ENCODE measurements at regions not wholly inside any gene's neighbourhood (a gene's known extent, or its start where the extent isn't known, plus 50 kb on each side); places are given as distances from the start of the nearest gene placed in this dataset.

DNA sequence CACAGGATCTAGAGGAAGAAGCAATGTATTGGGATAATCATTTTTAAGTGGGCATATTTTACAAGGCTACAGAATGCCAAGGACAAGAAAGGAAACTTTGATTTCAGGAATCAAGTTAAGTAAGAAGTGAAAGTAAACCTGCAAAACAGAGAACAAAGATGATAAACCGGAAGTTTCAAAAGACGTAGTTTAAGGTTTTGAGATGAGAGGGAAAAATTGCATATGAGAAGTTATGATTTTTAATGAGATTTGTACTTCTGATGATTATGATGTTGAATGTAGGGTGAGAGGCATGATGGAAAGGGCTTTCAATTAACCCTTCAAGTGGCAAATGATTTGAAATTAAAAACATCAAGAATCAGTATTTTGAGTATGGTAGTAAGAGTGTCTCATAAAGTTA, 134.9 kb downstream of the CAPZA3 start:
- Histone ChIP-seq H3F3A (ENCODE audit: insufficient read depth) (no peaks in the 10 kb centered on the region), H3K79me2 (ENCODE audit: insufficient read depth, low read length) (no peaks in the 10 kb centered on the region), H3K4me2 (ENCODE audit: low read depth, low read length, poor library complexity, severe bottlenecking) (no peak overlapping the region), H3K9me2 (replicated peaks; ENCODE audit: insufficient read depth, low read length) (no peaks in the 10 kb centered on the region), H3K9ac (ENCODE audit: low read length) (no peak overlapping the region), H3K4me3 (ENCODE audit: insufficient read depth, low read length, poor library complexity, severe bottlenecking) (no peak overlapping the region), H4K20me1 (ENCODE audit: low read depth, low read length) (no peaks in the 10 kb centered on the region), H3K36me3 (ENCODE audit: low read length) (no peaks in the 10 kb centered on the region), H3K27ac (ENCODE audit: low read depth, low read length) (no peak overlapping the region), H3K9me3 (ENCODE audit: insufficient read depth, low read length) (no peaks in the 10 kb centered on the region), H3K27me3 (ENCODE audit: low read length) (no peaks in the 10 kb centered on the region), H2AFZ (ENCODE audit: low read depth, low read length, severe bottlenecking) (no peak overlapping the region)
- TF ChIP-seq, protein P1, sequence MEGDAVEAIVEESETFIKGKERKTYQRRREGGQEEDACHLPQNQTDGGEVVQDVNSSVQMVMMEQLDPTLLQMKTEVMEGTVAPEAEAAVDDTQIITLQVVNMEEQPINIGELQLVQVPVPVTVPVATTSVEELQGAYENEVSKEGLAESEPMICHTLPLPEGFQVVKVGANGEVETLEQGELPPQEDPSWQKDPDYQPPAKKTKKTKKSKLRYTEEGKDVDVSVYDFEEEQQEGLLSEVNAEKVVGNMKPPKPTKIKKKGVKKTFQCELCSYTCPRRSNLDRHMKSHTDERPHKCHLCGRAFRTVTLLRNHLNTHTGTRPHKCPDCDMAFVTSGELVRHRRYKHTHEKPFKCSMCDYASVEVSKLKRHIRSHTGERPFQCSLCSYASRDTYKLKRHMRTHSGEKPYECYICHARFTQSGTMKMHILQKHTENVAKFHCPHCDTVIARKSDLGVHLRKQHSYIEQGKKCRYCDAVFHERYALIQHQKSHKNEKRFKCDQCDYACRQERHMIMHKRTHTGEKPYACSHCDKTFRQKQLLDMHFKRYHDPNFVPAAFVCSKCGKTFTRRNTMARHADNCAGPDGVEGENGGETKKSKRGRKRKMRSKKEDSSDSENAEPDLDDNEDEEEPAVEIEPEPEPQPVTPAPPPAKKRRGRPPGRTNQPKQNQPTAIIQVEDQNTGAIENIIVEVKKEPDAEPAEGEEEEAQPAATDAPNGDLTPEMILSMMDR (IDR thresholded peaks at IDR 0.05; ENCODE audit: insufficient read depth, low read length, poor library complexity, severe bottlenecking): no peak
- TF ChIP-seq EZH2phosphoT487 (conservative IDR thresholded peaks at IDR 0.05; ENCODE audit: low read length): no peak

GRCh38 chr12:18878676-18879180, 140.8 kb downstream of the CAPZA3 start:
- no peaks in the 10 kb centered on the region for H3F3A ChIP-seq (ENCODE audit: insufficient read depth)
- no peaks in the 10 kb centered on the region for H3K9me2 ChIP-seq (replicated peaks; ENCODE audit: insufficient read depth, low read length)
- H3K36me3 ChIP-seq (ENCODE audit: low read length): no peaks in the 10 kb centered on the region
- no peaks in the 10 kb centered on the region for H3K9me3 ChIP-seq (ENCODE audit: insufficient read depth, low read length)
- no peak overlapping the region for H3K4me2 ChIP-seq (ENCODE audit: low read depth, low read length, poor library complexity, severe bottlenecking)
- no peaks in the 10 kb centered on the region for H4K20me1 ChIP-seq (ENCODE audit: low read depth, low read length)
- TF ChIP-seq, protein P1 (IDR thresholded peaks at IDR 0.05; ENCODE audit: insufficient read depth, low read length, poor library complexity, severe bottlenecking): no peak
- H3K4me3 ChIP-seq (ENCODE audit: insufficient read depth, low read length, poor library complexity, severe bottlenecking): no peak overlapping the region
- H3K79me2 ChIP-seq (ENCODE audit: insufficient read depth, low read length): no peaks in the 10 kb centered on the region
- no peak overlapping the region for H3K9ac ChIP-seq (ENCODE audit: low read length)
- H3K27ac ChIP-seq (ENCODE audit: low read depth, low read length): no peak overlapping the region
- H3K27me3 ChIP-seq (ENCODE audit: low read length): no peaks in the 10 kb centered on the region
- H2AFZ ChIP-seq (ENCODE audit: low read depth, low read length, severe bottlenecking): no peak overlapping the region

DNA sequence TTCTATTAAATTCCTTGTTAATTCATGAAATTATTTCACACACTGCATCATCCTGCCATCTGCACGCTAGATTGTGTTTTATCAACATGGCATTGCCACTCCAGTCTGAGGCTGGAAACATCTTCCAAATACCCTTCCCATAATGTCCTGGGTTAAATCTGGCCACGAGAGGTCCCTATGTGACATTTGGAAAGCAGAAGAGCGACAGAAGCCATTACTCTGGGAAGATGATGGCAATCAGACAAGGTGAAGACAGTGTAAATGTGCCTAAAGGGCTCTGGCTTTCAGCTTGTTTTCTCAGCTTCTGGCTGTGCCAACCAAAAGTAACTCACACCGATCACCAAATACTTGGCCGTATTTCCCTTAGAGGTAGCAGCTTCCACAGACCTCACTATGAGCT, 144.8 kb downstream of the CAPZA3 start:
- no peaks in the 10 kb centered on the region for H4K20me1 ChIP-seq (ENCODE audit: low read depth, low read length)
- H3K9me3 ChIP-seq (ENCODE audit: insufficient read depth, low read length): no peaks in the 10 kb centered on the region
- H3K79me2 ChIP-seq (ENCODE audit: insufficient read depth, low read length): no peaks in the 10 kb centered on the region
- H3K27ac ChIP-seq (ENCODE audit: low read depth, low read length): no peak overlapping the region
- H3K4me2 ChIP-seq (ENCODE audit: low read depth, low read length, poor library complexity, severe bottlenecking): no peak overlapping the region
- TF ChIP-seq, protein P1 (IDR thresholded peaks at IDR 0.05; ENCODE audit: insufficient read depth, low read length, poor library complexity, severe bottlenecking): no peak
- no peak for TF ChIP-seq EZH2phosphoT487 (conservative IDR thresholded peaks at IDR 0.05; ENCODE audit: low read length)
- no peak overlapping the region for H3K4me3 ChIP-seq (ENCODE audit: insufficient read depth, low read length, poor library complexity, severe bottlenecking)
- no peak overlapping the region for H3K9ac ChIP-seq (ENCODE audit: low read length)
- H3K27me3 ChIP-seq (ENCODE audit: low read length): no peaks in the 10 kb centered on the region
- no peaks in the 10 kb centered on the region for H3K9me2 ChIP-seq (replicated peaks; ENCODE audit: insufficient read depth, low read length)
- no peaks in the 10 kb centered on the region for H3F3A ChIP-seq (ENCODE audit: insufficient read depth)
- H2AFZ ChIP-seq (ENCODE audit: low read depth, low read length, severe bottlenecking): no peak overlapping the region
- H3K36me3 ChIP-seq (ENCODE audit: low read length): no peaks in the 10 kb centered on the region

Data from SU-DHL-6 (cell line).